Cardiac fibroblast (primary cell): ENCODE measurements at regions not wholly inside any gene's neighbourhood (a gene's known extent, or its start where the extent isn't known, plus 50 kb on each side); places are given as distances from the start of the nearest gene placed in this dataset.

Experiments
- DNase-seq, 2 donors: peaks; one replicate each; pipeline versions ENCODE4 v3.0.0 to v3.0.0-alpha.2; 2010; ENCODE audit warnings: low read depth in 2 of 2
- H3K4me3 ChIP-seq, 2 donors: replicated peaks in 1 of 2; 1 replicate in 1 of 2; 2 replicates in 1 of 2; pipeline ENCODE4 v1.5.1; 2011; ENCODE audit warnings: low read depth in 2 of 2, low read length in 2 of 2, mild to moderate bottlenecking in 2 of 2, moderate library complexity in 1 of 2
- CTCF ChIP-seq: IDR thresholded peaks from one replicate; pipeline ENCODE4 v1.5.1; 2011; ENCODE audit warnings: low read depth, mild to moderate bottlenecking, low read length, inconsistent platforms

DNA sequence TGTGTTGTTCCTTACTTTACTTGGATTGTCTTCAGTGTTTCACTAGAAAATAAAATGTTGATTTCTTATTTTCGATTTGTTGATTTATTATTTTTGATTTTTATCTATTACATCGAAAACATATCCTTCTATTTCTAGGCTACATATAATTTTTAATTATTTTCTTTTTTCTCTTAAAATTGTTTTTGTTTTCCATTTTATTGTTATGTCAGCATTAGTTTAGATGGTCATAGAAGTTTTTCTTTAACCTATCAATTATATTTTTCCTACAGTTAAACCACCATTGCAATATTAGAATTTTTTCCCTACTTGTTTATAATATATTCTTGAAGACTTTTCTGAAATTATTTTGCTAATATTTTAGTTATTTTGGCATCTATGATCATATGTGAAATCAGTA is 1685.1 kb downstream of the RPA4 start:
- no peak overlapping the region for H3K4me3 ChIP-seq
- no peak for TF ChIP-seq CTCF
- DNase-seq = no peak

GRCh38 chrX:98605941-98606340 is 1722.2 kb downstream of the RPA4 start:
- TF ChIP-seq CTCF = no peak
- no peak overlapping the region for H3K4me3 ChIP-seq
- DNase-seq = no peak

DNA sequence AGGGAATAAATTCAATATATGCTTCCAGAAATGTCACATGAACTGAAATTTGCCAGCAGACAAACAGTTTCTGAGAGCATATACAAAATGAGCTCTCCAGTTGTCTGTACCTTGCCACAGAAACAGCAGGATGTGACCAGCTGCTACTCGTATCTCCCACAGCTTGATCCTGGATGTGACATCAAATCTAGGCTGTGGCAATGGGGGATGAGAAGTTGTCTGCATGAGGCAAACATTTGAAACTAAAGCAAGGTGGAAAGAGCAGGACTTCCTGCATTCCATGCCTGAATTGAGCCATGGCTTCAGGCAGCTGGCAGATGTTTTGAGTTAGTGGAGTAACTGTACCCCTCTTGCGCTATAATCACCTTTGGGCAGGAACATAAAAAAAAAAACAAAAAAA is 1724.0 kb downstream of the RPA4 start:
- H3K4me3 ChIP-seq = no peak overlapping the region
- DNase-seq = no peak
- no peak for TF ChIP-seq CTCF

- H3K4me3 ChIP-seq = no peak overlapping the region
- no peak for TF ChIP-seq CTCF
- DNase-seq = no peak
These were observed 1743.9 kb downstream of the RPA4 start for GRCh38 chrX:98627645-98628044.

- TF ChIP-seq CTCF = no peak
- no peak overlapping the region for H3K4me3 ChIP-seq
- DNase-seq = no peak
These were observed 1753.7 kb downstream of the RPA4 start for GRCh38 chrX:98637451-98637850.

- no peak for TF ChIP-seq CTCF
- DNase-seq = no peak
- no peak overlapping the region for H3K4me3 ChIP-seq
These were observed 1762.6 kb downstream of the RPA4 start for GRCh38 chrX:98646351-98646750.

DNA sequence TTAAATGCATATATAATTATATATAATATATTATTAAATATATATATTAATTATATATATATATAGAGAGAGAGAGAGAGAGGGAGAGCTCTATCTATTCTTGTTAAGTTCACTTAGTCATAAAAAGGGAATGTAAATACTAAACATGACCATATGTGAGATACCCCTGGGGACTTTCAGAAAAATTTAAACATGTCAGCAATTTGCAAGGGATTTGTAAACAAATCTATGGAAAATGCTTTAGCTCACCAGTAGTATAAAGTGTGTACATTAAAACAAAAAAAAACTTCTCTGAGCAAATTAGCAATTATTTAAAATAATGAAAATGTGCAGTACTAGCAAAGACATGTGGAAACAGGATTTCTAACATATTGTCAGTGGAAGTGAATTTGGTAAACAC is 1755.5 kb downstream of the PCDH19 start:
- no peak overlapping the region for H3K4me3 ChIP-seq
- TF ChIP-seq CTCF = no peak
- DNase-seq = no peak
